Stimulated activated CD8-positive, alpha-beta memory T cell treated with anti-CD3 and anti-CD28 coated beads, Interleukin-4, amount 100 ng/mL, for 48 hours (primary cell): ENCODE measurements at regions not wholly inside any gene's neighbourhood (a gene's known extent, or its start where the extent isn't known, plus 50 kb on each side); places are given as distances from the start of the nearest gene placed in this dataset.
"Not testable (repeated sequence)": the region's sequence is repeated elsewhere in the genome, so short reads cannot be mapped to it uniquely, and the experiment has no call there.

Experiments
- DNase-seq: peaks from one replicate; pipeline ENCODE4 v3.0.0-alpha.2; 2020

- no peak for DNase-seq
Measured at GRCh38 chr1:232335741-232336293, 294.1 kb downstream of the SIPA1L2 start.

DNA sequence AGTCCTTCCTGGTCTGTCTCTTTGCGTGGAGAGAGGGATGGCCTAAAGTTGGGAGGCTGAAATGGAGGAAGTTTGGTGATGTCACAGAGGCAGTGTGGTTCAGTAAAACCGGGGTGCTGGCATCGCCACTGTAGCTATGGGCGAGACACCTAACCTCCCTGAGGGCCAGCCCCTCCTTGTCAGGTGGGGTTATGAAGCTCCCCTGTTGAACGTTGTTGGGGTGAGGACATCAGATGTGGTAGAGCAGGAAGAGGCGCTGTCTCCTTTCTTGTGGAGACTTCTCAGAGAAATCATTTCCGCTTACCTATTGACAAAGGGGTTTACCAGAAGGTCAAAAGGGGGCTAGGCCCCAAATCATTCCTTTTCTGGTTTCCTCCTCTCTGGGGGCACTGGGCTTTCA, 294.7 kb downstream of the SIPA1L2 start:
- no peak for DNase-seq

- no peak for DNase-seq
Measured at GRCh38 chr1:232334811-232335210, 295.1 kb downstream of the SIPA1L2 start.

GRCh38 chr1:232334246-232334645, 295.7 kb downstream of the SIPA1L2 start:
- no peak for DNase-seq

GRCh38 chr1:232333419-232333767, 296.5 kb downstream of the SIPA1L2 start:
- no peak for DNase-seq

DNA sequence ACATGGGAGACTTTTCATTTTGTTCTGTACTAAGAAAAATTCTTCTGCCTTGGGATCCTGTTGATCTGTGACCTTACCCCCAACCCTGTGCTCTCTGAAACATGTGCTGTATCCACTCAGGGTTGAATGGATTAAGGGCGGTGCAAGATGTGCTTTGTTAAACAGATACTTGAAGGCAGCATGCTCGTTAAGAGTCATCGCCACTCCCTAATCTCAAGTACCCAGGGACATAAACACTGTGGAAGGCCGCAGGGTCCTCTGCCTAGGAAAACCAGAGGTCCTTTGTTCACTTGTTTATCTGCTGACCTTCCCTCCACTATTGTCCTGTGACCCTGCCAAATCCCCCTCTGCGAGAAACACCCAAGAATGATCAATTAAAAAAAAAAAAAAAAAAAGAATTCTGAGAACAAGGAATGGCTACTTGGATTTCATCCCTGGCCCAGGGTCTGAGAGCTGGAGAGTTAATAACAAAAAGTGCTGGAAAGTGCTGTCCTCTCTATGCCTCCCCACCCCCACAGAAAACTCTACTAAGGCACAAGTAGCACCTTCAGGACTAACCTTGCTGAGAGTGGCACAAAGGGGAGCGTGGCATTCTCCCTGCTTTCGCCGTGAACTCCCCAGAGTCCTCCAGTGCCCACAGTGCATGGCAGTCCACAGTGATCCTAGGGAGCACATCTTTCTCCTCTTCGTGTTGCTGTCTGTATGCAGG, 297.1 kb downstream of the SIPA1L2 start:
- not testable (repeated sequence) for DNase-seq

GRCh38 chr1:232329103-232329813, 300.7 kb downstream of the SIPA1L2 start:
- no peak for DNase-seq

GRCh38 chr1:232328486-232329102, 301.3 kb downstream of the SIPA1L2 start:
- no peak for DNase-seq

DNA sequence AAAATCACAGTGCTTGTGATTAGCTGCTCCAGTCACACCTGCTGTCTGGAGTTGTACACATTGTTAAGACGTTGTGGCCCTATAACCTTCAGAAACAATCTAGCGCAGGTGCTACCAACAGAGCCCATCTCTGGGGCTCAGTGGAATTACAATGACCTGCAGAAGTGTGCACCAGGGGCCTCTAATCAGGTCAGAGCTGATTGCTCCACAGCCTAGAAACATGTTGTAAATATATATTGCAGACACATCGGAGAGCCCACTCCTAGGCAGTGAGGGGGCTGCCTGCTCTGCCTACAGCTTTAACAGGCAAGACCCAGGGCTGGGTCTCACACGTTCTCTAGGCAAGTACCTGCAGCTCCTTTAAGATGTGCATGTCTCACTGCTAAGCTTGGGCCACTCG, 302.0 kb downstream of the SIPA1L2 start:
- DNase-seq = no peak

- no peak for DNase-seq
Measured at GRCh38 chr1:232327269-232327668, 302.7 kb downstream of the SIPA1L2 start.

- DNase-seq = no peak
Measured at GRCh38 chr1:232322162-232322734, 307.7 kb downstream of the SIPA1L2 start.

DNA sequence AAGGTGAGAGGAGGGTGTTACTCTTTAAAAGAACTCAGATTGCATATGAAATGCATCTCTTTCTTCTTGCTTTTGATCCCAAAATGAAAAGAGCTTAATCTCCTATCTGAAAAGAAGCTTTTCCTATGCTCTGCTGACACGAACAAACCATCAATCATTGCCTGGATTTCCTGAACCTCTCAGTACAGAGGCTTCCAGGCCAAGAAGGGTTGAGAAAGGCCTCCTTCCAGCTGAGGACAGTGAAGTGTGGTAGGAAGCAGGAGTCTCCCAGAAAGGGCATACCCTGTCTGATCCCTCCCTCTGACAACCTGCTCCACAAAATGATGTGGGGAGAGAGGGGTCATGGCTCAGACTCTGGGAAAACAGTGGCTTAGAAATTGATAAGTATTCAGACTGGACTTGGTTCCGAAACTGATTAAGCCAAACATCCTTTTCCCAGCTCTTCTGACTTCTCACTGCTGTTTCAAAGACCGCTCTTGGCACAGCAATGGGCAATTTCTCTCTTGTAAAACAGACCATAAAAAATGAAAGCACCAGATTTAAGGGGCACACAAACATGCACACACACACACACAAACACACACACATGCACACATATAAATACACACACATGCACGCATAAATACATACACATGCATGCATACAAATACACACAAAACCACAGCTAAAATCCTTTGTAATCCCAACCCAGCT, 310.3 kb downstream of the SIPA1L2 start:
- DNase-seq = no peak

- no peak for DNase-seq
Measured at GRCh38 chr1:232319072-232319471, 310.9 kb downstream of the SIPA1L2 start.

DNA sequence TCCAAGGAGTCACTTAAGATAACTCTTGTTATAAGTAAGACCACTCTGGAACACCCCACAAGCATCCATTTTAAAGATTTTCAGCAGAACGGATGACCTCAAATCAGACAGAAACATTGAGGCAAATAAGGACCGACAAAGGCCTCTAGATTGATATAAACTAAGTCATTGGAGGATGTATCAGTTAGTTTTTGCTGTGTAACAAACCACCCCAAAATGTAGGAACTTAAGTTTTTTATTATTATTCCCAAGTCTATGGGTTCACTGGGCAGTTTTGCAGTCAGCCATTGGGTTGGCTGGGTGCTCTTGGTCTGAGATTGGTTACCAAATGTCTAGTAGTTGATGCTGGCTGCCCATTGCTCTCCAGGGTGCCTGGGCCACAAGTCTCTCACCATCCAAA, 311.8 kb downstream of the SIPA1L2 start:
- no peak for DNase-seq

GRCh38 chr1:232317350-232317749, 312.6 kb downstream of the SIPA1L2 start:
- no peak for DNase-seq

- no peak for DNase-seq
Measured at GRCh38 chr1:232316864-232317263, 313.1 kb downstream of the SIPA1L2 start.

DNA sequence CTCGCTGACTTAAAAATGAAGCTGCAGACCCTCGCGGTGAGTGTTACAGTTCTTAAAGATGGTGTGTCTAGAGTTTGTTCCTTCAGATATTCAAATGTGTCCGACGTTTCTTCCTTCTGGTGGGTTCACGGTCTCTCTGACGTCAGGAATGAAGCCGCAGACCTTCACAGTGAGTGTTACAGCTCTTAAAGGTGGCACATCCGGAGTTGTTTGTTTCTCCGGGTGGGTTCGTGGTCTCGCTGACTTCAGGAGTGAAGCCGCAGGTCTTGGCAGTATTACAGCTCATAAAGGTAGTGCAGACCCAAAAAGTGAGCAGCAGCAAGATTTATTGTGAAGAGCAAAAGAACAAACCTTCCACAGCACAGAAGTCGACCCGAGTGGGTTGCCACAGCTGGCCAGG, 316.1 kb downstream of the SIPA1L2 start:
- DNase-seq = not testable (repeated sequence)

- no peak for DNase-seq
Measured at GRCh38 chr1:232310541-232310940, 319.4 kb downstream of the SIPA1L2 start.

DNA sequence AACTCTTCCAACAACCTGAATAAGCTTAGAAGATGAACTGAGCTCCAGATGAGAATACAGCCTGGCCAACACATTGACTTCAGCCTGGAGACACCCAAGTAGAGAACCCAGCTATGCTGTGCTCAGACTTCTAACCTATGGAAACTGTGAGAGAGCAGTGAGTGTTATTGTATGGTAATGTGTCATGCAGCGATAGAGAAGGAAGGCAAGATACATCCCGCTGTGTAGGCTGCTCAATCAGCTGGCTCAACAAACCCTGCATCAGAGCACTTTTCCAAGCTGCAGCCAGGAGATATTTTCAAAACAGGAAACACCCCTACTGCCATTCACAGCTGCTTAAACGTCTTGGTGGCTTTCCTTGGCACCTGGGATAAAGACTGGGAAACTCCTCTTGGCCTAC, 321.3 kb downstream of the SIPA1L2 start:
- no peak for DNase-seq

DNA sequence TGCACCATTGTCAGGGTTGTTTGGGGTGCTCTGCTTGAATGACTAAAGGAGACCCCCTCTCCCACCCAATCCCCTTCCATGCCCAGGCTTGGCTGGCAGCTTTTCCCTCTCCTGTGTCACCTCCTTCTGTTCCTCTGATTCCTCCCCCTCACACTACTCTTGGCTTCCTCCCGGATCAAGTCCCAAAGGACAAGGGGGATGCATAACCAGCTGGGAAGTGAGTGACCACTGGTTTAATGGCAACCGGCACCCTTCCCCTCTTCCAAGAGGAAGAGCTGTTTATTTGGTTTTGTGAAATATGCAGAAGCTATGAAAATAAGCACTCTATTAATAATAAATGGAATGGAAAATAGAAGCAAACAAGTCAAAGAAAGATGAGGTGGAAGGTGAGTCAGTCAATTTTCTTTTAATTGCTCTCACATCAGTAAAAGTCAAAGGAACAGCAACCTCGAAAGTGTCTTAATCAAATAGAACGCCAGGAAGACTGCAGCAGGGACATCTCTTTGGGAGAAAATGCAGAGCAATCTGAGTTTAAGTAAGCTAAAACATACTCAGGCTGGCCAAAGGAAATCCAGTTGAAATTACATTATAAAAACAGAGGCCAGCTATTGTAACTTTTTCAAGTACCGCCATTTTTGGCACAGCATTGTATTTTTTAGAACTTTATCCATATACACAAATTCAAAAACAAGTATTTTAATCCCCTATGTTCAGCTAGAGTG, 322.5 kb downstream of the SIPA1L2 start:
- no peak for DNase-seq

- DNase-seq = no peak
Measured at GRCh38 chr1:232306269-232306961, 323.5 kb downstream of the SIPA1L2 start.

DNA sequence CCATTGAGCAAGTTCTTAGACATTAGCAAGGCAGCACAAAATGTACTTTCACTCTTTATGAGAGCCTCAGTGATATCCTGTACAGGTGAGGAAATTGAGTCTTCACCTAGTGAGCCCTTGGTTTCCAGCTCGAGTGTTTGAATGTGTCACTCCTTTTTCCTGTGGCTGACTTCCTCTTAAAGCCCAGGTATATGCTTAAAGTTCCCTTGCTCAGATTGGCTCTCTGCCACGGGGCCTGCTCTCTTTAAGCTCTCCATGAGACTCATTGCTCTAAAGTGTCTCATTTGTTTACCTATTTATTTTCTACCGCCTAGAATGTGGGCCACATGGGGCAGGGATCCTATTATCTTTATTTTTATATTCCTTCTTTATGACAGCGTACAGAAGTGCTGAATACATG, 324.9 kb downstream of the SIPA1L2 start:
- DNase-seq = no peak
